ENCODE measurements at regions not wholly inside any gene's neighbourhood (a gene's known extent, or its start where the extent isn't known, plus 50 kb on each side); places are given as distances from the start of the nearest gene placed in this dataset.

DNA sequence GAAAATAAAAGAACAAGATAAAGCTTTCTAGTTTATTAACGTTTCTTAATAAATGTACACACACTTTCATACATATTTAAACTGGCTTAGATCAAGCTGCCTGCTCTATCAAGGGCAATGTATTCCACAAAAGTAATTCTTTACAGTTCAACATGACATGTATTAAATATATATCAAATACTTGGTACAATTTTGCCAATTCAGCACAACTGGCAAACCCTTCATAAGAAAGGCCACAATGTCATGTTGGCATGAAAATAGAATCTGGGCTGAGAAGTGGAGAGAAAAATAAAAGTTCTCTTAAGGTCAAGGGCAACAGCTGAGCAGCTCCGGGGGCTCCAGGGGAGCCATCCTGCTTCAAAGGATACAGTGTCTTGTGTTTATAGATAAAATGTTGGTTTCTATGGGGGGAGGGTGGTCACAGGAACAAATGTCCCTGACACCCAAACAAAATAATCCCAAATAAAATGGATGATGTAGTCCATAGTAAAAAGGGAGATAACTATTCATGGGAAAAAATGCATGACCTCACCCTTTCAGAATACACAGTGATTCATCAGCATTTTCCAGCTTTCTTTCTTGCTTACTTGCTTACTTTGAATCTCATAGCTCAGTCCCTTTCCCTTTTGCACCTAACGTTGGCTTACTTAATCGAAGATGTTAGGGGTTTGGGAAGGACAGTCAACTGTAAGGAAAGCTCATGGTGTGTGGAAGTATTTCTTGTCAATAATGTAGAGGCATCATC lies 494.9 kb downstream of the NYAP2 start:
- TF ChIP-seq, protein P1, sequence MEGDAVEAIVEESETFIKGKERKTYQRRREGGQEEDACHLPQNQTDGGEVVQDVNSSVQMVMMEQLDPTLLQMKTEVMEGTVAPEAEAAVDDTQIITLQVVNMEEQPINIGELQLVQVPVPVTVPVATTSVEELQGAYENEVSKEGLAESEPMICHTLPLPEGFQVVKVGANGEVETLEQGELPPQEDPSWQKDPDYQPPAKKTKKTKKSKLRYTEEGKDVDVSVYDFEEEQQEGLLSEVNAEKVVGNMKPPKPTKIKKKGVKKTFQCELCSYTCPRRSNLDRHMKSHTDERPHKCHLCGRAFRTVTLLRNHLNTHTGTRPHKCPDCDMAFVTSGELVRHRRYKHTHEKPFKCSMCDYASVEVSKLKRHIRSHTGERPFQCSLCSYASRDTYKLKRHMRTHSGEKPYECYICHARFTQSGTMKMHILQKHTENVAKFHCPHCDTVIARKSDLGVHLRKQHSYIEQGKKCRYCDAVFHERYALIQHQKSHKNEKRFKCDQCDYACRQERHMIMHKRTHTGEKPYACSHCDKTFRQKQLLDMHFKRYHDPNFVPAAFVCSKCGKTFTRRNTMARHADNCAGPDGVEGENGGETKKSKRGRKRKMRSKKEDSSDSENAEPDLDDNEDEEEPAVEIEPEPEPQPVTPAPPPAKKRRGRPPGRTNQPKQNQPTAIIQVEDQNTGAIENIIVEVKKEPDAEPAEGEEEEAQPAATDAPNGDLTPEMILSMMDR (IDR thresholded peaks at IDR 0.05), result no peak
- TF ChIP-seq TCF7L2 (IDR thresholded peaks at IDR 0.05; ENCODE audit: low read depth, low read length) (no peak), POLR2AphosphoS5 (IDR thresholded peaks at IDR 0.05; ENCODE audit: low read depth, low read length) (no peak)

All from Panc1 (cell line).